Stimulated activated CD8-positive, alpha-beta memory T cell treated with anti-CD3 and anti-CD28 coated beads, Interleukin-12 subunit alpha, Interleukin-12 subunit beta, amount 100 ng/mL, for 1 hour (primary cell): ENCODE measurements at regions not wholly inside any gene's neighbourhood (a gene's known extent, or its start where the extent isn't known, plus 50 kb on each side); places are given as distances from the start of the nearest gene placed in this dataset.

Source experiments
- DNase-seq: peaks from one replicate; pipeline ENCODE4 v3.0.0-alpha.2; 2020; ENCODE audit warnings: low read depth

DNA sequence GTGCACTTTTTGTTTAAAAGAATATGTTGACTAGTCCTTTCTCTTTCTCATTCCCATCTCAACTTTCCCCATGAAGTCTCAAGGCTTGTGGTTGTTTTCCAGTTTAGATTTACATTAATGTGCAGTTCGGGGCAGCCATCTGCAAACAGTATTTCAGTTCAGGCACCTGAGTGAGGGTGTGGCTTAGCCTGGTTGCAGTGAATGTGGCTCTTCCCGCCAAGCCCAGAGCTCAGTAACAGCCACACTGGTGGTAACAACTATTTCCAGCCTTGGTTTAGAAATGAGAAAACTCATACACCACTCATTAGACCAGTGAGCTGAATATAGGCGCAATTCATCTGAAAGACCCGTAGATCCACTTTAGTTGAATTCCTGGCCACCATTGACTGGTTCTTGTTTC is 394.3 kb downstream of the CMPK2 start:
- no peak for DNase-seq

DNA sequence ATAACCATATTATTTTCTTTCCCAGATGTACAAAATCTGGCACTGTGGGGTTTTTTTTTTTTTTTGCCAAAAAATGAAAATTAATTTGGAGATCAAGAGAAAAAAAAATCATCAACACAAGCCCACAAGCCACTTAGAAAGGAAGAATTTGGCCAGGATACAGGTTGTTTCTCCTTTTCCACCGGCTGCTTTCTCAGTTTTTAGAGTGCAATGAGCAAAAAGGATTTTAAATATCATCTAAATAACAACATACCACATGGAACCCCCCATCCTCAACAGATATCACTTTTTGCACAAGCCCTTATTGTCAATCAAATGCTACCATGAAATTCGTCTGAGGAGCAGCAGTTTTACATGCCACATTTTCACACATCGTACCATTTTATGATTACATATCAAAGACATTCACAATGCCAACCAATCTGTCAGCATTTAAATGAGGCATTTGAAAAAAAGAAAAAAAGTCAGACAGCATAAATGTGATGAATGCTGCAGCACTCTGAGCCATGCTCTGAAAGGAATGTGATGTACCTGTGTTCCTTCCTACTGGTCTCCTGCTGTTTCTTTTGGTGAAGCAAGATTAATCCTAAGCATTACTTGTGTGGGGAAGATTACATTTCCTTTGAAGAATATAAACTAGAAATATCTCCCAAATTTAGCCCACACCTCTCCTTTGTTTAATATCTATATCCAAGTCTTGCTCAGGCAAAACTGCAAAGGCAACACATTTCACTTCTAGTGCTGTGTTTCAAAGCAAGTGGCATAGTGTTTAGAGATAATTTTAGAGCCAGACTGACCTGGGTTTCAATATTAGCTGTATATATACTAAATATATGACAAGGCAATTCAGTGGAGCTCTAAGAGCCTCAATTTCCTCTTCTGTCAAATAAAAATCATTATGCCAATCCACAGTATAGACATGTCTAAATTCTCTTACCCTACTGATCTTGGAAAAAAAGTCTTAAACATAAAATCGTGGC is 391.3 kb downstream of the CMPK2 start:
- DNase-seq: no peak

DNA sequence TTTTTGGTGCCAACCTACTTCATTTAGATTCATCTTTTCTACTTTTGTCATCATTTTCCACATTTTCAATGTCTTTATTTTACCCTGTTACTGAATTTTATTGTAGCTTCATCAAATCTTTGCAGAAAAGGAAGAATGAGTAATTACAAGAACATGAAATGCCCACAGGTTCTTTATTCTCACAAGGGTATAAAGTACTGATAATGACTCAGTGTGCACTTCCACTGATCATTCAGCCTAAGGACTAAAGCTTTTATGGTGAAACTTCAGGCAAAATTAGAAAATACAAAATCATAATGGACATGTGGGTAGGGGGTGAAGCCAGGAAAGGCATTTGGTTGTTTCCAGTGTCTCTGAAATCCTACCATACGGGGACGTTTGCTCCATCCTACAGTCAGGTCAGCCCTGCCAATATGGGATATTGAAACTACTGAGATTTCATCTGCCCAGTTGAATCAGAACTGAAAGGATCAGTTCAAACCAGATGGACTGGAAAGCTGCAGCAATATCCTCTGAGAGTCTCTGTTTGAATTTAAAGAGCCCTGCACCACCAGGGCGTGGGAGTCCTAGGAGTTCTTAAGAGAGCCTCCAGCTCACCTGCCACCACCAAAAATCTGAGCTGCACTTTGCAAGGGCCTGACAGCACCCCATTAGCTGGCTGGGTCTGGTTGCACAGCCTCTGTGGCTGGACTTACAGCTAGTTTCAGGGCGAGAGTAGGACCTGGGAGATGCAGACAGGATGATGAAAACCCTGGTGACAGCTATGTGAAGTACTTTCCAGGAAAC is 390.4 kb downstream of the CMPK2 start:
- no peak for DNase-seq

DNA sequence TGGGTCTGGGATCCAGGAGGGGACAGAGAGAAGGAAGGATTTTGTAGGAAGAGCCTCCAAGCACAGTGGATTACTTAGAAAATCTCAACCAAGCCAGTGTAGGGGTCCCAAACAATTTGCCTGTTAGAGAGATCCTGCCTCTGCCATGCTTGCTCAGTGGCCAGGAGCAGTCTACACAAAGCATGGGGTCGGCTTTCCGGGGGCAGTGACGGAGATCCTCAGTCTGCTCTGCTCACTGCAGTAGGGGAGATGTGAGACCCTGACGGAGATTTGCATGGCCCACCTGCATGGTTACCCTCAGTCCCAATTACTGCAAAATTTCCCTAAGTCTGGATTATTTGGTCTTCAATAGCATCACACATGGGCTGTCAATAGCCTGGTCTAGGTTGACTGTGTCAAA is 385.2 kb downstream of the CMPK2 start:
- no peak for DNase-seq

DNA sequence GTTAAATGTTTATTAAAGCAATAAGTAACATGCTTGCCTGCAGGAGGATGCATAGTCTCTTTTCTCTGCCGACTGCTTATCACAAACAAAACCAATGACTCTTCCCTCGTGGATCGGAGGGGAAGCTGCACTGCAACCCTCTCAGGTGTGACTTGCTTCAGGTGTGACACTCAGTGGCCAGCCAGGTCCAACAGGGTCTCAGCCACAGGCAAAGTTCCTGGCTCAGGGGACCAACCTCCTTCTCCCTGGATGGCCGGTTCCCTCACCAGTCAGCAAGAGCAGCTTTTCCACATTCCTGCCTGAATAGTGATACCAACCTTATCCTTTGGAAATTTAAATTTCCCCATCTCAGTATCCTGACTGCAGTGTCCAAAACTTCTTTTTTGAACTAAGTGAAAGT is 383.5 kb downstream of the CMPK2 start:
- no peak for DNase-seq

DNA sequence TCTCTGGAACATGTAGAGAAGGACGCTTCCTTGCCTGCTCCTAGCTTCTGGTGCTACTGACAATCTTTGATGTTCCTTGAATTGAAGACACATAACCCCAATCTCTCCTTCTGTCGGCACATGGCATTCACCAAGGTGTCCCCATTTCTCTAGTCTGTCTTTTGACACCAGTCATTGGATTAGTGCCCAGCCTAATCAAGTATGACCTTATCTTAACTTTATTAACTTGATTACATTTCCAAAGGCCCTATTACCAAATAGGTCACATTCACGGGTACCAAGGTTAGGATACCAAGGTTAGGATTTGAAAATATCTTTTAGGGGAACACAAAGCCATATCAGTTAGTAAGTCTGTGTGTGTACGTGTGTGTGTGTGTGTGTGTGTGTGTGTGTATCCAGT is 377.9 kb downstream of the CMPK2 start:
- no peak for DNase-seq

DNA sequence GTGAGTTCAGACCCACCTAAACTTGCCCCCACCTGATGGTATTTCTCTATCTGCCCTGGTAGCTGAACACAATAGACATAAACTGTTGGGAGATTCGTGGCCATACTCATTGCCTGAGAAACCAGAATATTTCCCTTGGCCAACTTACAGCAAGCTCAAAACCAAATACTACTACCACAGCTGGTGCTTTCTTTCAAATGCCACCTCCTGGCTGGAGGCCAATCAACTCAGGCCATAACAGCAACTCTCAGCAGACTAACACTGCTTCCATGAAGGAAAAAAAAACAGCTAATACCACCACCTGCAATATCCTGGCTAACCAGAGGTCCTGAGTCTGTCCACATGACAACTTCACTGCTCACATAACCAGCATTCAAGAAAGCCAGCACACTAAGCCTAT is 373.1 kb downstream of the CMPK2 start:
- no peak for DNase-seq

DNA sequence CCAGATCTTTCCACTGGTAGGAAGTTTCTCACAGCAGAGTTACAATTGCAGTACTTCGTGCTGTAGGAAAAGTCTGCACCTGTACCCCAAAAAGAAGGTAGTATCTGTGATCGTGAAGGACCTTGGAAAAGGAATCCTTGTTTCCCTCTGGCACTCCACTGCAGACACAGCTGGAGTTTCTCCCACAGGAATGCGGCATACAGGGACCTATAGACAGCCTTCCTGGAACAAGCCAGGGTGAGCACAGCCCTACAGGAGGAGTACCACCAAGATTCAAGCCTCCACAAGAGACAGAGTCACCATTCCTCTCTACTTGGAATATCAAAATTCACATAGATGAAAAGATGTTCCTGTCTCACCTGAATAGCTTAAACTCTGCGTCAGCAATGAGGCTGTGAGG is 372.4 kb downstream of the CMPK2 start:
- DNase-seq: no peak

DNA sequence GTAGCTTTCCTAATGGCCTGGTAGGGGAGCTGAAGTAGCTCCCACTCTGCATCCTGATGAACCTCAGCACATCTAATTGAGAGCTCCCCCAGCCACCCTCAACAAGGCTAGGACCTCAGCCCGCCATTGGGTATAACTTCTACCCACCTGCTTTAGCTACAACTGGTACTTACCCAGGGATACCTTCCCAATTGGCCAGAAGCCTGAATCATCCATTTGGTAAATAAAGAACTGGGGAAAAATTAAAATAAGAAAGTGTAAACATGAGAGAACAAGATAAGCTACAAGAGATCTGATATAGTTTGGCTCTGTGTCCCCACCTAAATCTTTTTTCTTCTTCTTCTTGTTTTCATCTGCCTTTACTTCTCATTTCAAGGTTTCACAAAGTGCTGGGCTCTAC is 372.0 kb downstream of the CMPK2 start:
- no peak for DNase-seq

DNA sequence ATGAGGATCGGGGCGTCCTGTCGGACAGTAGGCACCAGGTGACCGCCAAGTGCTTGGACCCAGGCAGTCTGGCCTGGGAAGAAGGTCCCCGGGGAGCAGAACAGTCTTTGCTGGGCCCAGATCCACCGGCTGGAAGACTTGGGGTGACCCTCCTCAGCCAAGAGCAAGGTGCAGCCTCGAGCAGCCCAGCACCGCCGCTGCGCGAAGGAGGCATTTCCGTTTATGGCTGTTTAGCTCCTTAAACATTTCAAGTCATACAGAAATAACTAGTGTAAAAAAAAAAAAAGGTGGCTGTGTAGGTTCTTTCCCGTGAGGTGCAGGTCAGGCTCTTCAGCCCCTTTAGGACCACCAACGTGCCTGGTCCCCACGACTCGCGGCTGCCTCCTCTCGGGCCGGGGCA is 370.2 kb downstream of the CMPK2 start:
- DNase-seq: no peak

DNA sequence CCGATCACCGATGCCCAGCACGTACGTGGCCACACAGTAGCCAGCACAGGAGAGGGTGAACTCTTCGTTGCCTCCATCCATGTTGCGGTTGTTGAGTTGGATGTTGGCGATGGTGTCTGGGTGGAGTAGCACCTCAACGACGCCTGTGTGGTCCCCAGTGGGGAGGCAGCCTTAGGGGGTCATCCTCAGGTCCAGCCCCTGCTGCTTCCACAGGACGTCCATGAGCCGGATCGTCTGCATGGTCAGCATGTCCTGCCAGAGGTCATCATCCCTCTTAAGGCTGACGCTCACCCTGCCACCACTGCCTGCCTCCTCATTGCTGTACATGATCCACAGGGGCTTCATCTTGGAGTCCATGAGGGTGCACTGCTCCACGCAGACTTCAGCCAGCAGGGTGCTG is 369.3 kb downstream of the CMPK2 start:
- DNase-seq: no peak

DNA sequence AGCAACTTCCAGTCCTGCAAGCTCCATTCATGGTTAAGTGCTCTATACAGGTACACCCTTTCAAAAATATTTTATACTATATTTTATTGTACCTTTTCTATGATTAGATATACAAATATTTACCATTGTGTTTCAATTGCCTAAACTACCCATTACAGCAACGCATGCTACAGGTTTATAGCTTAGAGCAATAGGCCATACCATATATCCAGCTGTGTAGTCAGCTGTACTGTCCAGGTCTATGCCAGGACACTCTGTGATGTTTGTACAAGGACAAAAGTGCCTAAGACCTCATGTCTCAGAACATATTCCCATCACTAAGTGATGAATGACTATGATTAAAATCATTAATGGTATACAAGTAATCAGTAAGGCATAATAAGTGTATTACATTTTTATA is 368.7 kb downstream of the CMPK2 start:
- no peak for DNase-seq

DNA sequence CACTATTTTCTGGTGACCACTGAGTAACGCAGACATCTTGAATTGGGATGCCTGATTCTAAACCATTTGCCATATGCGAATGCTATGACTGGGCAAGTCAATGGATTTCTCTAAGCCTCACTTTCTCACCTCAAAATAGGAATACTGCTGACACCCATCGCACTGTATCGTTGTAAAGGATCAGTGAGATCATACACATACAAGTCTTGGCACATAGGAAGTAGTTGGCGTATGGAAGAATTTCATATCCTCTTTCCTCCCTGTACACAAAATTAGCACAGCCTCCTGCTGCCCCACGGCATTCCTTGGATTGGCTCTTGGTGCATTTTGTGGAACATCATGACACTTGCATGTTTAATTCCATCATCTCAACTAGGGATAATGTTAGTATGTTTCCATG is 366.9 kb downstream of the CMPK2 start:
- no peak for DNase-seq

DNA sequence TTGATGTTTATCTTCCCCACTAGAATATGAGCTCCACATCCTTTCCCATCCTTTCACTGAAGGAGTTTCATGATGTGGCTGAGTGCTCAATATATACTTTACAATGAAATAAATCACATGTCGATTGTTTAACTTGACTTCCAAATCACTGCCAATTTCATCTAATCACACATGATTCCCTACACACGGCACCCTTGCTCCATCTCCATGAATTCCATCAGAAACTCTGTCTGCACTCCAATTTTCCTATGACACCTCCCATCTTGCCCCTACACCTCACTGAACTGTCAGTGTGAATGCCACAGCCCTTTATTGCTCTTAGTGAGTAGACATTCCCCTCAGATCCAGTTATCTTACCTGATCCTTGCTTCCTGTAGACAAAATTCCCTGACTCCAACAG is 366.0 kb downstream of the CMPK2 start:
- no peak for DNase-seq

DNA sequence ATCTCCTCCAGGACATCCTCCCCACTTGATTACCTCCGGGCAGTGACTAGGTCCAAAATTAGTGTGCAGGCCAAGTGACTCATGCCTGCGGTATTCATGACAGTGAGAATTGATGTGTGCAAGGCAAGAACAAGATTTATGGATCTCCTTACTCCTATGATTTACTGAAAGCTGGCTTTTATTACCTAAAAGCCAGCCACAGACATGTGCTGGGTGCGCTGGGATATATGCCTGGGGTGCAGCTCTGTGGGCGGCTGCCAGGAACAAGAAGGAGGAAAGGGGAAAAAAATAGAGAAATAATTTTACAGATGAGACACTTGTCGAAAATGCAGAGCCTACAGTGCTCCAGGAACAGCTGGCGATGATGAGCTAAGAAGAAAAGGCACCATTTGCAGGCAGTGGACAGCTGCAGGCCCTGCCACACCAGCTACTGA is 359.3 kb downstream of the CMPK2 start:
- DNase-seq: no peak

DNA sequence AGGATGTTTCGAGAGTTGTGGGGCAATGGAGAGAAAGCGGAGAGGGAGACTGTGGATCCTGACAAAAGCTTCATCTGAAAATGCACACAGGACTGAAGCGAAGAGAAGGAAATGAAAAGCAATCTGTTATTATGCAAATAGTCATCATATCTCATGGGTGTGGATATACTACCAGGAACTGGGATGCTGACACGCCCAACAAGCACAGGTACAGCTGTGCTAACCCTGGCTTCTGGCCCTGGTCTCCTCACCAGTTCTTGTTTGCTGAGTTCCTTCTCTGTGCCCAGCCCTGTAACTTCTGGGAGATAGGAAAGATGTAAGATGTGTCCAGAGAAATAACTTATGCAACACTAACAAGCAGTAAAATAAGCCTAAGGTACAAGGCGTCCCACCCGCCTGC is 358.8 kb downstream of the CMPK2 start:
- no peak for DNase-seq

DNA sequence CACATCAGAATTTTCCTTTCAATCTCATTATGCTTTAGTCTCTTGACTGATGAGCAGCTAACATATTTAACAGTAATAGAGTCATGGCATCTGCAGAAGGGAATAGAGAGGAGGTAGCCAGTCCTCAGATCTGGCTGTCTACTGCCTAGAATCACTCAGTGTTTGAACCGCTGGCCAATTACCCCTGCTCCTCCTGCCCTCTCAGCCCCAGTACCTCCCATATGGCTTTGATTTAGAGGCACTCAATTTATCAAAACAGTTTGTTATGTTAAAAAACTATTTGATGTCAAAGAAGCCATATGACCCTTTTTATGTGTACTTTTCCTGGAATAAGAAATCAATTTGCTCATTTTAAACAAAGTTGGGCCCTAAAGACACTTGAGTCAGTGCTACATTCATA is 355.2 kb downstream of the CMPK2 start:
- DNase-seq: no peak

DNA sequence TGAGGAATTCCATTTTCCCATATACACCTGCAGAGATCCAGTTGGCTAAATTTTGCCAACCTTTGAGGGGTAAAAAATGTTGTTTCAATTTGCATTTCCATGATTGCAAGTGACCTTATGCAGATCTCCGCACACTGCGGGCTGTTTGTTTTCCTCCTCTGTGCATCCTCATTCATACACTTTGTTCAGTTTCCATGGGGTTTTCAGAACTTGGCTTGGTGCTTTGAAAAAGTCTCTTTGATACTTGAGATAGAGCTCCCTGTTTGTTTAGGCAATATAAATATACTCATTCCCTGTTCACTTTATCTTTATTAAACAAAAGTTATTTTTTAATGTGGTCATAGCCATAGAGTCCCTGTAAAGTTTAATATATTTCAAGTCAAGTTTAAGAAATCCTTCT is 353.1 kb downstream of the CMPK2 start:
- DNase-seq: no peak

DNA sequence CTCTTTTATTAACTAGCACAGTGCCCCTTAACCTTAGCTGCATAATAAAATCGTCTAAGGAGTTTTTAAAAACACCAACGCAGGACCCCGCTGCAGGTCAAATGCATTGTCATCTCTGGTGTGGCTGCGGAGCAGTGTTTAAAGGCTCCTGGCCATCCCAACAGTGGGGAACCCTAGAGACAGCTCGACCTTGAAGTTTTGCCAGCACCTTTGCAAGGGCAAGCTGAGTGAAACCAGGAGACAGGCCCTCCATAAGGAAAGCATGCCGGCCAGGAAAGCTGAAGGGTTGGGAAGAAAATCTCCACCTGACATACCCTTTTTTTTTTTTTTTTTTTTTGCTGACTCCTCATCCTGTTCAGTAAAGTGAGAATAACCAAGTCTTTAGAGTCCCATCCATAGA is 349.0 kb downstream of the CMPK2 start:
- no peak for DNase-seq

DNA sequence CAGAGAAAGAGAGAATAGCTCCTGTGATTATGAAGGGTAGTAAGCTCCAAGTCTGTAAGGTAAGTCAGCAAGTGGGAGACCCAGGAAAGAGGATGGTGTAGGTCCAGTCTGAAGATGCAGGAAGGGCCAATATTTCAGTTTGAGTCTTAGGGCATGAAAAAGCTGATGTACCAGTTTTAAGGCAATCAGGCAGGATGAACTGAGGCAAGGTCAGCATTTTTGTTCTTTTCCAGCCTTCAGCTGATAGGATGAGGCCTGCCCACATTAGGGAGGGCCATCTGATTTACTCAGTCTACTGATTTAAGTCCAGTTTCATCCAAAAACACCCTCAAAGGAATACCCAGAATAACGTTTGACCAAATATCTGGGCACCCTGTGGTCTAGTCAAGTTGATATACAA is 347.3 kb downstream of the CMPK2 start:
- no peak for DNase-seq

DNA sequence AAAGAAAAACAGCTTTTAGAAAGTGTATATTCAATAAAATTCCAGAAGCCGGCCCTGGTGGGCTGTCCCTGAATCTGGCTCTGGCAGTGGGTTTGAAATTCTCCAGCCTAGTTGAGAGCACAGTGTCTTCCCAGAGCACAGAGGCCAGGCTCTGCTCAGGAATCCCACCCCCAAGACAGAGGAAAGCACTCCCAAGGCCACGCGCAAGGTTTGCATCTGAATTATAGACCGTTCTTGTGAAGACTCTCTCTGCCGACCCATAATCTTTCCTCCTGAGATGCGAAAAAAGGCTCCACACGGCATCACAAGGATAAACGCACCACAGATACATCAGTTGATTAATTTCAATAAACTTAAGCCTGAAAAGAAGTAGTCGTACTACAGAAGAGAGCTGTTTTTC is 342.2 kb downstream of the CMPK2 start:
- no peak for DNase-seq

DNA sequence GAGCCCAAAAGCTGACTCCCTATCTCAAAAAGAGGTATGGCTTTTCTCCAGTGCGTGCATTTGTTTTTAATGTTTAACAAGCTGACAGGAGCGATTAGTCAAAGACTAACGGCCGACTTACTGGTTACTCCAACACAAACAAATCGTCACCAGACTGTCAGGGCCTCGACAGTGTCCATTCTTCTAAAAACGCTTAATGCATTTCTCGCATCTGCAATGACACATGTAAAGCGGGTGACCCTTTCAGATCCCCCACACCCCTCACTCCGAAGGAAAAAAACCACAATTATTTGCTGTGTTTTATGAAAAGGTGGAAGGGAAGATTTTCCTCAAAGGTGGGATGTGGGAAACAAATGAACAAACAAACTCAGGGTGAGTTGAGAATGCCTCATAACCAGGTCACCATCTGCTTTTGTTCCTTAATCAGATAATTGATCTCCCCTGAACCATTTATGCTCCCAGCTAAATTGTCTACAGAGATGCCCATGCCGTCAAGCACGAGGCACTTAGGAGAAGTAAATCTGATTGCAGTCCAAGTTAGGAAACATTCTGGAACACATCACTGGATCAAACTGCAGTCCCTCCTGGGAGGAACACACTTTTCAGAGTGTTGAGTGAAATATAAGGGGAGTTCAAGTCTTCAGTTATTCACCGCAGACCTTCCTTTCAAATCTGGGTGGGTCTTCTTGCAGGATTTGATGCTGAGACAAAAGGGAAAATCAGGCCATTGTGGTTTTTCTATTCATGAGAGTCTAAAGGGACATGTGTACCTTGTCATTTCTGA is 340.8 kb downstream of the CMPK2 start:
- DNase-seq: no peak
